Keratinocyte (primary cell): ENCODE measurements at regions not wholly inside any gene's neighbourhood (a gene's known extent, or its start where the extent isn't known, plus 50 kb on each side); places are given as distances from the start of the nearest gene placed in this dataset.

Experiments used
- EZH2 ChIP-seq: IDR thresholded peaks from one replicate; pipeline ENCODE4 v1.6.1; 2012; ENCODE audit warnings: inconsistent platforms, mild to moderate bottlenecking, low read length, moderate library complexity
- TF ChIP-seq, protein P1 (sequence below), 3 experiments: IDR thresholded peaks in 1 of 3; conservative IDR thresholded peaks in 1 of 3; optimal IDR thresholded peaks in 1 of 3; 2 replicates in 2 of 3; 3 replicates in 1 of 3; pipeline versions ENCODE3 to v1.5.1; 2011; ENCODE audit warnings: low read length in 3 of 3, mild to moderate bottlenecking in 3 of 3, moderate library complexity in 2 of 3, control low read depth in 1 of 3, inconsistent platforms in 1 of 3; ENCODE audit not compliant: insufficient read depth in 2 of 3; ENCODE audit errors: extremely low read depth in 1 of 3

GRCh38 chr13:44063881-44064280, 184.2 kb downstream of the LACC1 start:
- TF ChIP-seq, protein P1, sequence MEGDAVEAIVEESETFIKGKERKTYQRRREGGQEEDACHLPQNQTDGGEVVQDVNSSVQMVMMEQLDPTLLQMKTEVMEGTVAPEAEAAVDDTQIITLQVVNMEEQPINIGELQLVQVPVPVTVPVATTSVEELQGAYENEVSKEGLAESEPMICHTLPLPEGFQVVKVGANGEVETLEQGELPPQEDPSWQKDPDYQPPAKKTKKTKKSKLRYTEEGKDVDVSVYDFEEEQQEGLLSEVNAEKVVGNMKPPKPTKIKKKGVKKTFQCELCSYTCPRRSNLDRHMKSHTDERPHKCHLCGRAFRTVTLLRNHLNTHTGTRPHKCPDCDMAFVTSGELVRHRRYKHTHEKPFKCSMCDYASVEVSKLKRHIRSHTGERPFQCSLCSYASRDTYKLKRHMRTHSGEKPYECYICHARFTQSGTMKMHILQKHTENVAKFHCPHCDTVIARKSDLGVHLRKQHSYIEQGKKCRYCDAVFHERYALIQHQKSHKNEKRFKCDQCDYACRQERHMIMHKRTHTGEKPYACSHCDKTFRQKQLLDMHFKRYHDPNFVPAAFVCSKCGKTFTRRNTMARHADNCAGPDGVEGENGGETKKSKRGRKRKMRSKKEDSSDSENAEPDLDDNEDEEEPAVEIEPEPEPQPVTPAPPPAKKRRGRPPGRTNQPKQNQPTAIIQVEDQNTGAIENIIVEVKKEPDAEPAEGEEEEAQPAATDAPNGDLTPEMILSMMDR (optimal IDR thresholded peaks at IDR 0.05 in 1 of 3, IDR thresholded peaks at IDR 0.05 in 1 of 3, conservative IDR thresholded peaks at IDR 0.05 in 1 of 3; ENCODE audit: extremely low read depth in 1 of 3, insufficient read depth in 2 of 3, low read length in 3 of 3): no peak
- no peak for TF ChIP-seq EZH2
